ENCODE measurements at regions not wholly inside any gene's neighbourhood (a gene's known extent, or its start where the extent isn't known, plus 50 kb on each side); places are given as distances from the start of the nearest gene placed in this dataset.
A peak's percentile ranks its signal among the peaks of the same experiment; 100 is the strongest.

GRCh38 chr1:4006676-4007374 lies 106.8 kb upstream of the C1orf174 start:
- intact Hi-C loops (cut with DNase I) = no loop called here
- DNase-seq = peak in 2 of 42 donors; percentile 2 to 6

GRCh38 chr1:4010284-4010683 lies 110.2 kb upstream of the C1orf174 start:
- DNase-seq = peak in 6 of 42 donors; percentile 0 to 12 (median 4)
- intact Hi-C loops (cut with DNase I) = no loop called here

- peak in 8 of 42 donors; percentile 3 to 32 (median 14) for DNase-seq
- intact Hi-C loops (cut with DNase I) = no loop called here
Observed at GRCh38 chr1:4010814-4011605, 110.9 kb upstream of the C1orf174 start.

- peak in 5 of 42 donors; percentile 6 to 24 (median 14) for DNase-seq
- intact Hi-C loops (cut with DNase I) = no loop called here
Observed at GRCh38 chr1:4016351-4017130, 116.5 kb upstream of the C1orf174 start.

GRCh38 chr1:4017636-4018365 lies 117.7 kb upstream of the C1orf174 start:
- intact Hi-C loops (cut with DNase I) = no loop called here
- DNase-seq = peak in 4 of 42 donors; percentile 4 to 25 (median 15)

- intact Hi-C loops (cut with DNase I) = no loop called here
- DNase-seq = peak in 4 of 42 donors; percentile 6 to 34 (median 22)
Observed at GRCh38 chr1:4018466-4019146, 118.5 kb upstream of the C1orf174 start.

GRCh38 chr1:4019147-4019521 lies 119.1 kb upstream of the C1orf174 start:
- intact Hi-C loops (cut with DNase I) = no loop called here
- DNase-seq = peak in 2 of 42 donors; percentile 15 to 20

GRCh38 chr1:4019606-4020331 lies 119.7 kb upstream of the C1orf174 start:
- intact Hi-C loops (cut with DNase I) = no loop called here
- peak in 2 of 42 donors; percentile 19 to 30 for DNase-seq

- DNase-seq = peak in 1 of 42 donors; percentile 17
- intact Hi-C loops (cut with DNase I) = no loop called here
Observed at GRCh38 chr1:4020449-4020848, 120.4 kb upstream of the C1orf174 start.

- intact Hi-C loops (cut with DNase I) = no loop called here
- peak in 2 of 42 donors; percentile 21 to 24 for DNase-seq
Observed at GRCh38 chr1:4021136-4021973, 121.3 kb upstream of the C1orf174 start.

- intact Hi-C loops (cut with DNase I) = no loop called here
- peak in 1 of 42 donors; percentile 3 for DNase-seq
Observed at GRCh38 chr1:4021974-4022268, 121.8 kb upstream of the C1orf174 start.

- intact Hi-C loops (cut with DNase I) = no loop called here
- DNase-seq = peak in 1 of 42 donors; percentile 17
Observed at GRCh38 chr1:4022715-4023114, 122.6 kb upstream of the C1orf174 start.

- intact Hi-C loops (cut with DNase I) = no loop called here
- DNase-seq = no peak
Observed at GRCh38 chr1:4023678-4024077, 123.6 kb upstream of the C1orf174 start.

GRCh38 chr1:4024811-4025210 lies 124.7 kb upstream of the C1orf174 start:
- no peak for DNase-seq
- intact Hi-C loops (cut with DNase I) = no loop called here

- intact Hi-C loops (cut with DNase I) = no loop called here
- DNase-seq = no peak
Observed at GRCh38 chr1:4025752-4026151, 125.7 kb upstream of the C1orf174 start.

- DNase-seq = peak in 1 of 42 donors; percentile 19
- intact Hi-C loops (cut with DNase I) = no loop called here
Observed at GRCh38 chr1:4027008-4027407, 126.9 kb upstream of the C1orf174 start.

Data from head of caudate nucleus (tissue), 42 donors.